ENCODE measurements at regions not wholly inside any gene's neighbourhood (a gene's known extent, or its start where the extent isn't known, plus 50 kb on each side); places are given as distances from the start of the nearest gene placed in this dataset.

- TF ChIP-seq CTCF (IDR thresholded peaks at IDR 0.05) (no peak), POLR2A (IDR thresholded peaks at IDR 0.05) (no peak), EP300 (IDR thresholded peaks at IDR 0.05) (no peak), POLR2AphosphoS5 (IDR thresholded peaks at IDR 0.05) (no peak)
Observed at GRCh38 chr13:85498774-85499173, 300.4 kb downstream of the SLITRK6 start.
